ENCODE measurements at regions not wholly inside any gene's neighbourhood (a gene's known extent, or its start where the extent isn't known, plus 50 kb on each side); places are given as distances from the start of the nearest gene placed in this dataset.

DNA sequence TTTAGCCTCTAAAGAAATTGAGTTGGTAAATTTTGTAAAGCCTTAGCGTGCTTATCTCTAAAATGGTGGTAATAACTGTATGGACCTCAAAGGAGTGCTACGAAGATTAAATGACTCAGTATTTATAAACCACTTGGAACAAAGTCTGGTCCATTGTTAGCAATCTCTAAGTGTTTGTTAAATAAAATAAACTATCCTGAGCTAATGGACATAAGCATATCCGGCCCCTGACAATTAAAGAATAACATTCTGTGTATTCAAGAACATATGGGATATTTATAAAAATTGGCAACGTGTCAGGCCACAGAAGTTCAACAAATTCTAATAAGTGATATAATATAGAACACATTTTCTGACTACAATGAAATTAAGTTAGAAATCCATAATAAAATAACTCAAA is 71.0 kb downstream of the MYEOV start:
- TF ChIP-seq, protein P1, sequence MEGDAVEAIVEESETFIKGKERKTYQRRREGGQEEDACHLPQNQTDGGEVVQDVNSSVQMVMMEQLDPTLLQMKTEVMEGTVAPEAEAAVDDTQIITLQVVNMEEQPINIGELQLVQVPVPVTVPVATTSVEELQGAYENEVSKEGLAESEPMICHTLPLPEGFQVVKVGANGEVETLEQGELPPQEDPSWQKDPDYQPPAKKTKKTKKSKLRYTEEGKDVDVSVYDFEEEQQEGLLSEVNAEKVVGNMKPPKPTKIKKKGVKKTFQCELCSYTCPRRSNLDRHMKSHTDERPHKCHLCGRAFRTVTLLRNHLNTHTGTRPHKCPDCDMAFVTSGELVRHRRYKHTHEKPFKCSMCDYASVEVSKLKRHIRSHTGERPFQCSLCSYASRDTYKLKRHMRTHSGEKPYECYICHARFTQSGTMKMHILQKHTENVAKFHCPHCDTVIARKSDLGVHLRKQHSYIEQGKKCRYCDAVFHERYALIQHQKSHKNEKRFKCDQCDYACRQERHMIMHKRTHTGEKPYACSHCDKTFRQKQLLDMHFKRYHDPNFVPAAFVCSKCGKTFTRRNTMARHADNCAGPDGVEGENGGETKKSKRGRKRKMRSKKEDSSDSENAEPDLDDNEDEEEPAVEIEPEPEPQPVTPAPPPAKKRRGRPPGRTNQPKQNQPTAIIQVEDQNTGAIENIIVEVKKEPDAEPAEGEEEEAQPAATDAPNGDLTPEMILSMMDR (IDR thresholded peaks at IDR 0.05): no peak
- TF ChIP-seq EP300 (IDR thresholded peaks at IDR 0.05): no peak
- TF ChIP-seq POLR2A (IDR thresholded peaks at IDR 0.05; ENCODE audit: low read depth): no peak

All from esophagus muscularis mucosa (tissue), 4 donors.